HG03432 (cell line): ENCODE measurements at regions not wholly inside any gene's neighbourhood (a gene's known extent, or its start where the extent isn't known, plus 50 kb on each side); places are given as distances from the start of the nearest gene placed in this dataset.
"Not testable (repeated sequence)": the region's sequence is repeated elsewhere in the genome, so short reads cannot be mapped to it uniquely, and the experiment has no call there.

Experiments used
- ATAC-seq: cut with Tn5 transposase; IDR thresholded peaks from one replicate; pipeline ENCODE4 v1.9.1; 2021; ENCODE audit warnings: mild to moderate bottlenecking, moderate library complexity; ENCODE audit not compliant: unreplicated experiment

DNA sequence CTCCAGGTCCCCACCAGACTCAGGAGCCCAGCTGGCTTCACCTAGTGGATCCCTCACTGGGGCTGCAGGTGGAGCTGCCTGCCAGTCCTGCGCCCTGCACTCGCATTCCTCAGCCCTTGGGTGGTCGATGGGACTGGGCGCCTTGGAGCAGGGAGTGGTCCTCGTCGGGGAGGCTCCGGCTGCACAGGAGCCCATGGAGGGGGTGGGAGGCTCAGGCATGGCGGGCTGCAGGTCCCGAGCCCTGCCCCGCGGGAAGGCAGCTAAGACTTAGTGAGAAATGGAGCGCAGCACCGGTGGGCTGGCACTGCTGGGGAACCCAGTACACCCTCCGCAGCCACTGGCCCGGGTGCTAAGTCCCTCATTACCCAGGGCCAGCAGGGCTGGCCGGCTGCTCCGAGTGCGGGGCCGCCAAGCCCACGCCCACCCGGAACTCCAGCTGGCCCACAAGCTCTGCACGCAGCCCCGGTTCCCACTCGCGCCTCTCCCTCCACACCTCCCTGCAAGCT lies 203.4 kb downstream of the DSC3 start:
- ATAC-seq: not testable (repeated sequence)

DNA sequence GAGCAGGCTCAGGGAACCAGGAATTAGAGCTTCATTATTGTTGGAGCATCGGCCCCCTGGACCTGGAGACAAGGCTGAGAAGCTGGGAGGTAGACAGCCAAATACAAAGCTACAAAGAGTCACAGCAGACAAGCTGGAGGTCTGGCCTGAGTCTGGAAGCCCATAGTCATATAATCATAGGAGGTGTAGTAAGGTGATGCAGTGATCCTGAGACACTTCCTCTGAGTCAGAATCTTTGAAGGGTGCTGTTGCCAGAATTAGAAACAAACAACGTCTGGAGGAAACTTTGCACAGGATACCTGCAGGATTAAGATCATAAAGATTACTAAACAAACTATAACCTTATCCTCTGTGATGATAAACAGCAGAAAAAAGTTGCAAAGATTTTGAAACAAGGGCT lies 213.8 kb downstream of the DSC3 start:
- ATAC-seq: no peak

DNA sequence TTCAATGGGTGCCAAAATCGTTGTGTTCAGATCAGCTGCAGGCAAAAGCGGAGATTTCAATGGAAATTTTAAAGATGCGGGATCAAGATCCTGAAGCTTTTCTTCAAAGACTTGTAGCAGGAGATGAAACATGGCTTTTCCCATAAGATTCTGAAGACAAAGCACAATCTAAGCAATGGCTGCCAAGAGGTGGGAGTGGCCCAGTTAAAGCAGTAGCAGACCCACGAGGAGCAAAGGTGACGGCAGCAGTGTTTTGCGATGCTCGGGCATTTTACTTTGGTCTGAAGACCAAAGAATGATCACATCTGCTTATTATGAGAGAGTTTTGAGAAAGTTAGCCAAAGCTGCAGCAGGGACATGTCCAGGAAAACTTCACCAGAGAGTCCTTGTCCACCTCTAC lies 222.9 kb downstream of the DSC3 start:
- ATAC-seq: no peak

DNA sequence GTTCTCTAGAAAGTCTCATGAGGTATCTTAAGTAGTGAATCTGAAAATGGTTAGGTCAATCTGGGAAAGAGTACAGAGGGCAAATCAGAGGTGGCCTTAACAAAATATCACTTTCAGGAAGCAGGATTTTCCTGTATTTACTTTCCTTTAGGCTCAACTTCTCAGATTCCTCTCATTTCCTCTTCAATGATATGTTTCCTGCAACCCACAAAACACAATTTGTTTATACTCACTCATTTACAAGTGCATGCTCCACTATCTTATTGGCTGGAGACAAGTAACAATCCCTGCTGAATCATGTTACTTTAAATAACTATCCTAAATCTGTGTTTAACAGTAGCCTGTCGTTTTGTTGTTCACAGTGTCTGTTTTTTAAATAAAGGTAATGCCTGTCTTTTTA lies 228.1 kb downstream of the DSC3 start:
- no peak for ATAC-seq

DNA sequence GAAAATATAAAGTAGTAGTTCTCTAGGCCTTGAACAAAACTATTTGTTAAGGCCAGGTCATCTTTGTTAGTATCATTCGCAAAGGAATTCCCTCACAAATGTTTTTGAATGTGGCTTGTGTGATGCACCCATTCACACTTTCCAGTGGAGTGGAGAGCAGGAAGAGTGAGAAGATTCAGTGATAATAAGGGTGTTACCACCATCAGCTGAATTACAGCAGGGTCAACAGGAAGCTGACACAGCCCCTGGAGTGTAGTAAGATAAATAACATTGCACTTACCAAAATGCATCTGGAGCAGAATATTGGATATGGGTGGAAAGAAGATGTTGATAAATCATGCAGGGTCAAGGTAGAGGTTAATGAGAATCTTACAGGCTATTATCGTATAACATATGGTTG lies 231.0 kb downstream of the DSC3 start:
- ATAC-seq: no peak

DNA sequence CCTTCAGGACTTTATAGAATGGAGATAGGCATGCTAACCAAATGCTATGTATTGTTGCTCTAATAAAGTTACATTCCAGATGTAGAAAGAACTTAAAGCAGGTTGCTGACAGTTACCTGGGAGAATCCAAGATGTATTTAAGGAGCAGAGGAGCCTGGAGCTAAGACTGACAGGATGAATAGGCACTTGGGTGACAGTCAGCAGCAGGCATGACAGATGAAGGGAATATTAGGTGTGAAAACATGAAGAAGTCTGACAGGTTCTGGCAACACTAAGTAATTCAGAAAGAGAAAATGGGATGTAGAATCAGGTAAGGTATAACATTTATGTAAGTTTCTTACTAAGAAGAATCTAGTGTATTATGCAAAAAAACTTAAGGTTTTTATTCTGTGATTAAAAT lies 232.0 kb downstream of the DSC3 start:
- ATAC-seq: no peak

DNA sequence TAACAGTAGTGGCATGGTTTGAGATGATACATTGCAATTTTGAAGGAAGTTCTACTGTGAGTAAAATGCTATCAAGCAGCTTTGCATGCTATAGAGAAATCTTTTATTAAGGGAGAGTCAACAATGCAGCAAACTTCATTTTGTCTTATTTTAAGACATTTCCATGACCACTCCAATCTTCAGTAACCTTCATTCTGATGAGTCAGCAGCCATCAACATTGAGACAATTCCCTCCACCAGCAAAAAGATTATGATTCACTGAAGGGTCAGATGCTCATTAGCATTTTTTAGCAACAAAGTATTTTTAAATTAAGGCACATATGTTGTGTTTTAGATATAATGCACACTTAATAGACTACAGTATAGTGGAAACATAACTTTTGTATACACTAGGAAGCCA lies 235.7 kb downstream of the DSC3 start:
- ATAC-seq: no peak

DNA sequence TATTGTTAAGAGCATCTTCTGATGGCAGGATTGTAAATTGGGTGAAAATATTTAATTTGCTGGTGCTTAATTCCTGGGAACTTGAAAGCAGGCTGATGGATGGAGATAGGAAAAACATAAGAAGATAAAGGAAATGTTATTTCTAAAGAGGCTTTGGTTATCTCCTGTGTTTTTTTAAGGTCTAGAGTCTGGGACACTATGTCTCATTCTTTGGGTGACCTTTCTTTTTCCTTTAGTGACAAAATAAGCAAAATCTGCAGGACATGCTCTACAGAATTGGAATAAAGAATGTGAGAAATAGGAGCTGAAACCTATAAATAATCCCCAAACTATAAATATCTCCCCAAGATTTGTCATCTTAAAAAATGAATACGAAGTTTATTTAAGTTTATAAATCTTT lies 241.7 kb downstream of the DSC3 start:
- ATAC-seq: no peak

DNA sequence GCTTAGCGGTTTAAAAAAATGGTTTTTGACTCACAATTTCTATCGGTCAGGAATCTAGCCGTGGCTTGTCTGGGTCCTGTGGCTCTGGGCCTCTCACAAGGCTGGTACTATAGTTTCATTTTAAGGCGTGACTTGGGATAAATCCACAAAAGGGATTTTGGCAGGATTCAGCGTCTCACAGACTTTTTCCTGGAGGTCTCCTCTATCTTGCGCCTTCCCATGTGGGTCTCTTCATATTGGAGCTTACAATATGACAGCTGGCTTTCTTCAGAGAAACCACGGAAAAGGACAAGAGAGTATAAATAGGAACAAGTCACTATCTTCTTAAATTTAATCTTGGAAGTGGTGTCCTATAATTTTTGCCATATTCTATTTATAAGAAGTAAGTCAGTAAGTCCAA lies 250.5 kb downstream of the DSC3 start:
- ATAC-seq: no peak

DNA sequence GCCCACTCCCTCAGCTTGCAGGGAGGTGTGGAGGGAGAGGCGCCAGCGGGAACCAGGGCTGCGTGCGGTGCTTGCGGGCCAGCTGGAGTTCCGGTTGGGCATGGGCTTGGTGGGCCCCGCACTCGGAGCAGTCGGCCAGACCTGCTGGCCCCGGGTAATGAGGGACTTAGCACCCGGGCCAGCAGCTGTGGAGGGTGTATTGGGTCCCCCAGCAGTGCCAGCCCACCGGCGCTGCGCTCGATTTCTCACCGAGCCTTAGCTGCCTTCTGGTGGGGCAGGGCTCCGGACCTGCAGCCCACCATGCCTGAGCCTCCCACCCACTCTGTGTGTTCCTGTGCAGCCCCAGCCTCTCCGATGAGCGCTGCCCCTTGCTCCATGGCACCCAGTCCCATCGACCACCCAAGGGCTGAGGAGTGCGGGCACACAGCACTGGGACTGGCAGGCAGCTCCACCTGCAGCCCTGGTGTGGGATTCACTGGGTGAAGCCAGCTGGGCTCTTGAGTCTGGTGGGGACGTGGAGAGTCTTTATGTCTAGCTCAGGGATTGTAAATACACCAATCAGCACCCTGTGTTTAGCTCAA lies 254.0 kb downstream of the DSC3 start:
- not testable (repeated sequence) for ATAC-seq

DNA sequence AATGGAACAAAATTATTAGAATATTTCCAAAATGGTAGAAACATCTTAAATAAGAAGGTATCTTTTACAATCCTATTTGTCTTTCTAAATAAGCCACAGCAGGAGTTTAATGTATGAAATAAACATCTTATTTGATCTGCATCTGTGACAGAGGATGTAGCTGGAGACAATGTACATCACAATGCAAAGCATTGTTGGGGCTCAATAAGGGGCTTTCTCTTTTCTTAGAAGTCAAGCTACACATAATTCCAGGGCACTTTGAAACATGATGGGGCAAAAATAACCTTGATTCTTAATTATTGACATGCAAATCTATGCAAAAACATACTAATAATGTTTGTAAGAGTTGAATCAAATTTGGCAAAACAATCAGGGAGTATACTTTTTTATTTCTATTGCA lies 255.1 kb downstream of the DSC3 start:
- no peak for ATAC-seq

DNA sequence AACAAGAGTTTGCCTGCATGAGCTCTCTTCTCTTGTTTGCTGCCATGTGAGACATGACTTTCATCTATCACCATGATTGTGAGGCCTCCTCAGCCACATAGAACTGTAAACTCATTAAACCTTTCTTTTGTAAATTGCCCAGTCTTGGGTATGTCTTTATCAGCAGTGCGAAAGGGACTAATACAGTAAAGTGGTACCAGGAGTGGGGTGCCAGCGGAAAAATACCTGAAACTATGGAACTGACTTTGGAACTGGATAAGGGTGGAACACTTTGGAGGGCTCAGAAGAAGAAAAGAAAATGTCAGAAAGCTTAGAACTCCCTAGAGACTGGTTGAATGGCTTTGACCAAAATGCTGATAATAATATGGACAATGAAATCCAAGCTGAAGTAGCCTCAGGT lies 260.9 kb downstream of the DSC3 start:
- no peak for ATAC-seq

DNA sequence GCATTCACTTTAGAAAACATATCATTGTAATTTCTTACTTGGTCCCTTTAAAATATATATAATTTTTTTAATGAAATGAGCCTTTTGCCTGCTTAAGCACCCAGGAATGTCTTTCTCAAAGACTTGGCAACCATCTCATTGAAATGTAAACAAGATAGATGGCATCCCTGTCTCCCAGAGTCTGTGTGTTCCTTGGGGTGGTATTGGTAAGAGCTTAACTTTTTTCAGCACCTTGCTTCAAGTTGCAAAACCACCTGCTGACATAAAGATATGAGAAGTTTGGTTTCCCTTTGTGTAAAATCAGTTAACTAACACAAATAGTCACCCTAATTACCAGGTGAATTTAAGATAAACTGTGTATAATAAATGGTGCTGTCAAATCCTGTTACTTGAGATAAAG lies 266.9 kb downstream of the DSC3 start:
- no peak for ATAC-seq

DNA sequence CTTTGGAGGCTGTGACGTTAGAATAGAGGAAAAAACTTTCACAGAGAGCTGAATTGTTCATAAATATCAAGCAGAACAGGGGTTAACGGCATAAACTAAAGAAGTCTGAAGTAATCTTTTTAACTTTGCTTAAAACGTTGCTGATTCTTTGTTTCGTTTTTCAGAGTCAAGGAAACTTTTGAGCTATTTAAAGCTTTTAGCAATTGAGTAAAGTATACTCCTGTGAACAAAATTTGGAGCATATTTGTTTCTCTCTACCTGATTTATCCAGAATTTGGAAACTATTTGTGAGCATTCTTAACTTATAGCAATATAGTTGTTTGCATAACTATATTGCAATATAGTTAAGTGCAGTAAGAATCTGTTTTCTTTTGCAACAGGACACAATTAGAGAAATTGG lies 270.4 kb downstream of the DSC3 start:
- ATAC-seq: not testable (repeated sequence)

DNA sequence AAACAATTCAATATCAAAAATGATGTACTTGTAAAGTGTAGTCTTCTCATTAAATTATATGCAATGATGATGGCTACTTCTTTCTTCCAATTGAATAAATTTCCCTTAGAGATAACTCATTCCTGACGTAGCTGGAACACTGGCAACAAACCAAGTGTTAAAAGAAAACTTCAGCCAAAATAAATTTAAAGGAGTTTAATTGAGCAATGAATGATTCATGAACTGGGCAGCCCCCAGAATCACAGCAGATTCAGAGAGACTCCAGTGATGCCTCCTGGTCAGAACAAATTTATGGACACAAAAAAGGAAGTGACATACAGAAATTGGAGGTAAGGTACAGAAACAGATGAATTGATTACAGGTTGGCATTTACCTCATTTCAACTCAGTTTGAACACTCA lies 276.5 kb downstream of the DSC3 start:
- no peak for ATAC-seq

DNA sequence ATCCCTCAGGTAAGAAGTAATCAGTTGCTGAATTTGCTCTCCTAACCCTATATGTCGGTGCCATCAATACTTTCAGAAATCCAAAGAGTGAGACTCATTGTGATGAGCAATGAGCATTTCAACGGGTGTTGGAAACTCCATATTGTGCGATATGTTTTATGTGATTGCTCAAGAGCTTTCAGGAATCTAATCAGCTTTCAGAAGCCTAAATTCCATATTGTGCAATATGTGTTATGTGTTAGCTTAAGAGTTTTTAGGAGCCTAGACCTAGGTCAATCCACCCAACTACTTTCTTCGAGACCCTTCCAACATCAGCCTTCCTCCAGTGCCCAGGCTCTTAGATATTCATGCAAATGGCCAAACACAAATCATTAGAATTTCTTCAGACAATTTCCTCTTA lies 277.3 kb downstream of the DSC3 start:
- no peak for ATAC-seq

DNA sequence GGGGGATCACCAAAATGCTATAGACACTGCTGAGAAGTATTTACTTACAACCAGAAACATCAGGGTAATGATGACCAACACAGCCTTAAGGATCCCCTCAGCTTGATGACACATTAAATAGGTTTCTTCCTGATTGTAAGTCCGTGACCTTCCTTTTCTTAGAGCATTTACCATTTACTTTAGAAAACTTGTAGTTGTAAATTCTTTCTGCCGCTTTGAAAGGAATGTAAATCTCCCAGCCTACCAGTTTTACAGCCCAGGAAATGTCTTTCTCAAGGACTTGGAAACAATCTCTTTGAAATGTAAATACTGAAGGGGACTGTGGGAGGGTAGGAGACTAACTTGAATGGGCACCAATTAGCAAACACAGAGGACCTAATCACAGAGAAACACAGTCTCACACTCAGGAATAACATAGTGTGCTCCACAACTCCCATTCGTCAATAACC lies 278.6 kb downstream of the DSC3 start:
- ATAC-seq: no peak

DNA sequence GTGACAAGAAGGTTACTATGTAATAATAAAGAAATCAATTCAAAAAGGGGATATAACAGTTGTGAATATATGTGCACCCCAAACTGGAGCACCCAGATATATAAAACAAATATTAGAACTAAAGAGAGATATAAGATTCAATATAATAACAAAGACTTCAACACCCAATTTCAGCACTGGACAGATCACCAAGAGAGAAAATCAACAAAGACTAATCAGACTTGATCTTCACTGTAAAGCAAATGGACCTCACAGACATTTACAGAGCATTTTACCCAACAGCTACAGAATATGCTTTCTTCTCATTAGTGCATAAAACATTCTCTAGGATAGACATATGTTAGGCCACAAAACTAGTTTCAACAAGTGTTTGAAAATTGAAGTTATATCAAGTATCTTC lies 287.7 kb downstream of the DSC3 start:
- no peak for ATAC-seq

DNA sequence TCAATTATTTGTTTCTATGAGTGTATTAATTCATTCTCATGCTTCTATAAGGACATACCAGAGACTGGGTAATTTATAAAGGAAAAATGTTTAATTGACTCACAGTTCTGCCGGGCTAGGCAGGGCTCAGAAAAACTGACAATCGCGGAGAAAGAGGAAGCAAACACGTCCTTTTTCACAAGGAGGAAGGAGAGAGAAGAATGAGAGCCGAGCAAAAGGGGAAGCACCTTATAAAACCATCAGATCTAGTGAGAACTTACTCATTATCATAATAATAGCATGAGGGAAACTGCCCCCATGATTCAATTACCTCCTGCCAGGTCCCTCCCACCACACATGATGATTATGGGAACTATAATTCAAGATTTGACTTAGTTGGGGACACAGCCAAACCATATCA lies 294.0 kb downstream of the DSC3 start:
- ATAC-seq: no peak

DNA sequence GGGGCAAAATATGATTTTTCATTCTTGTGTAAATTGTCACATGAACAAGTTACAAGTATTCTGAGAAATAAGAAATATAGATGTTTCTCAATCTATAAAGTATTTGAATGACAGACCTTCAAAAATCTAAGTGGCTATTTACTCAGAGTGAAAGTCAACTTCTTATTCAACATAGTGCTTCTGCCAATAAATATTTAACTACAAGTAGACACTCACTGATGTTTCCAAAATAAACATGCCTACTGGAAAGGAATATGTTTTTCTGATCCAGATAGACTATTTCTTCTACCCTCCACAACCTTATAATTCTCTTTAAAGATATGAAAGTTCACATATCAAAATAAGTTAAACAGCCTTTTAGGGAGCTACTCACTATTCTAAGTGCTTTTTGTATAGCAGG lies 296.3 kb downstream of the DSC3 start:
- no peak for ATAC-seq

DNA sequence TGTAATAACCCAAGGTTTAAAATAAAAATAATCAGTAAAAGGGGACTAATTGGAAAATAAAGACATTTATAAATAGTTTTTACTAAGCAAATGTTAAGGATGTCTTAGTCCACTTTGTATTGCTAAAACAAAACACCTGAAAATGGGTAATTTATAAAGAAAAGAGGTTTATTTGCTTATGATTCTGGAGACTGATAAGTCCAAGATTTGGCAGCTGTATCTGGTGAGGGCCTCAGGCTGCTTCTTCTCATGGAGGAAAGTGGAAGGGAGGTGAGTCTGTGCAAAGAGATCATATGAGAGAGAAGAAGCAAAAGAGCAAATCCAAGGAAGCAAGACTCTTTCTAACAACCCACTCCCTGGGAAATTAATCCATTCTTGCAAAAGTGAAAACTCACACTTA lies 299.5 kb downstream of the DSC3 start:
- ATAC-seq: no peak

DNA sequence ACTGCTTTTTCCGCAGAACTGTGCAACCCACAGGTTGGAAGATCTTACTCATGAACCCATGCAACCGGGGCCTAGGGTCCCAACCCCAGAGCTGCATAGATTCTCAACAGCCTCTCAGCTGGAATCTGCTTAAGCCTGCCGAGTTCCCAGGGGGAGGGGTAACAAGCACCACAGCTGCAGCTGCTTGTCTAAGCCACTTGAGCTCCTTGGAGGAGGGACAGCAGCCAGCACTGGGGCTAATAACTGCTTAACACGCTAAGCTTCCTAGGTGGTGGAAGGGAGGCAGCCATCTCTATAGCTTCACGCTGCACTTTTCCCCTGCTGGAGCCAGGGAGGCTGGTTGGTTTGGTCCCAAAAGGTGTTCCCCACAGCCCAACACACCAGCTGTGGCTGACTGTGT lies 311.6 kb downstream of the DSC3 start:
- ATAC-seq: no peak

DNA sequence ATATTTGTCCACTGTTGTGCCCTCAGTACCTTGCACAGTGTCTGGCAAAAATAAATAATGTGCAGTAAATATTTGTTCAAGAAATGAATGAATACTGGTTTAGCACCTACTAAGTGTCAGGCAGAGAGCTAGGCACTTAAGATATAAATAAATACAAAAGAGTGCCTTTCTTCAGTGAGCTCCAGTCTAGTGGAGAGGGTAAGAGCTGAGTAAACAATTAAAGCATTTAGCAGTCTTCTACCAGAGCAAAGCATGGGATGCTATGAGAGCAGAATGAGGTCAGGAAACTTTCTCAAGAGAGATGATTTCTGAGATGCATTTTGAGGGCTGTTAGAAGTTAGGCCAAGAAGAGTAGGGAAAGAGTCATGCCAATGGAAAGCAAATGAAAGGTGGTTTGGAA lies 314.7 kb downstream of the DSC3 start:
- no peak for ATAC-seq
